K562 (cell line): ENCODE measurements at regions not wholly inside any gene's neighbourhood (a gene's known extent, or its start where the extent isn't known, plus 50 kb on each side); places are given as distances from the start of the nearest gene placed in this dataset.
"Not testable (repeated sequence)": the region's sequence is repeated elsewhere in the genome, so short reads cannot be mapped to it uniquely, and the experiment has no call there.

ENCODE experiments used
- ATAC-seq: fragments of 200-7000 bp; cut with Tn5 transposase; 3 replicates; pipeline ENCODE4 v1.9.1; 2020; ENCODE audit warnings: moderate library complexity
- BruUV-seq: library from RNA; stranded (reverse); fragments of 400-500 nt; replicated peaks from 2 replicates; lab custom pipeline; 2021; lab: Mats Ljungman, UMichigan
- CTCF ChIA-PET: fragments of 300-600 bp; formaldehyde crosslinking; extraction: SDS; loops from one replicate; lab custom pipeline; 2021; ENCODE audit warnings: low intra/inter-chr PET ratio; lab: Yijun Ruan, JAX
- POLR2A ChIA-PET: fragments of 300-600, 350-650 bp; sonication (Branson Sonifier 250); formaldehyde crosslinking; extraction: SDS; loops from one replicate; lab custom pipeline; 2021; ENCODE audit warnings: antibody characterized with exemption, inconsistent platforms; lab: Yijun Ruan, JAX
- DNase-seq, 4 experiments: peaks; one replicate each; pipeline versions ENCODE4 v3.0.0 to v3.0.0-alpha.2; 2011 to 2018; ENCODE audit warnings: low spot score in 3 of 4, mixed read lengths in 3 of 4; ENCODE audit errors: extremely low read depth in 1 of 4
- FAIRE-seq: peaks from 2 replicates; lab custom pipeline; 2011; peaks lifted over from hg19 to GRCh38; lab: Jason Lieb, UNC
- H2AFZ ChIP-seq: 2 replicates; pipeline ENCODE4 v1.6.0; 2011; ENCODE audit warnings: low read depth, low read length, control low read depth, inconsistent platforms
- H3K27ac ChIP-seq: fragments of 200-600 bp; 3 replicates; pipeline ENCODE4 v1.8.0; 2011; ENCODE audit warnings: low read depth, mild to moderate bottlenecking, control low read depth, inconsistent platforms, low read length, moderate library complexity, mixed read lengths; ENCODE audit errors: extremely low read depth
- H3K27me3 ChIP-seq, 2 experiments: fragments of 300-600 bp in 1 of 2; 2 replicates in 1 of 2; 3 replicates in 1 of 2; pipeline versions ENCODE4 v1.6.0 to v1.8.0; 2011; ENCODE audit warnings: inconsistent platforms in 2 of 2, low read length in 2 of 2, mild to moderate bottlenecking in 1 of 2, mixed read lengths in 1 of 2, moderate library complexity in 1 of 2; ENCODE audit not compliant: control insufficient read depth in 2 of 2, insufficient read depth in 2 of 2
- H3K36me3 ChIP-seq: fragments of 300-600 bp; 3 replicates; pipeline ENCODE4 v1.8.0; 2011; ENCODE audit warnings: mild to moderate bottlenecking, low read length, inconsistent platforms; ENCODE audit not compliant: control insufficient read depth, insufficient read depth
- H3K4me1 ChIP-seq, 2 experiments: fragments of 200-600 bp in 1 of 2; replicated peaks in 1 of 2; 2 replicates in 1 of 2; 3 replicates in 1 of 2; pipeline versions ENCODE4 v1.5.1 to v1.8.0; 2011; ENCODE audit warnings: inconsistent platforms in 2 of 2, low read length in 2 of 2, mild to moderate bottlenecking in 1 of 2, mixed read lengths in 1 of 2, moderate library complexity in 1 of 2; ENCODE audit not compliant: control insufficient read depth in 2 of 2, insufficient read depth in 2 of 2
- H3K4me2 ChIP-seq: 2 replicates; pipeline ENCODE4 v1.6.1; 2011; ENCODE audit warnings: low read length, control low read depth, inconsistent platforms, mixed read lengths; ENCODE audit not compliant: insufficient read depth
- H3K4me3 ChIP-seq: fragments of 200-600 bp; sonication (generic), shearing (Covaris generic); 2 replicates; pipeline ENCODE4 v1.5.1; 2016; ENCODE audit warnings: control low read depth, inconsistent platforms
- H3K79me2 ChIP-seq: fragments of 200-600 bp; 3 replicates; pipeline ENCODE4 v1.8.0; 2011; ENCODE audit warnings: low read length, inconsistent platforms; ENCODE audit not compliant: control insufficient read depth, insufficient read depth
- H3K9ac ChIP-seq, 2 experiments: 2 replicates each; pipeline versions ENCODE4 v1.6.0 to v1.6.1; 2011; ENCODE audit warnings: low read depth in 2 of 2, low read length in 2 of 2, control low read depth in 1 of 2, inconsistent platforms in 1 of 2, mild to moderate bottlenecking in 1 of 2, mixed read lengths in 1 of 2; ENCODE audit not compliant: insufficient read depth in 1 of 2
- H3K9me1 ChIP-seq: one replicate; pipeline ENCODE4 v1.6.0; 2011; ENCODE audit warnings: inconsistent platforms, mild to moderate bottlenecking, low read length, moderate library complexity; ENCODE audit not compliant: control insufficient read depth, insufficient read depth
- H3K9me3 ChIP-seq: replicated peaks from 2 replicates; pipeline ENCODE4 v1.5.1; 2011; ENCODE audit warnings: low read depth, low read length, inconsistent platforms; ENCODE audit not compliant: control insufficient read depth, insufficient read depth
- H4K20me1 ChIP-seq: replicated peaks from 2 replicates; pipeline ENCODE4 v1.6.1; 2011; ENCODE audit warnings: low read length, inconsistent platforms, mixed read lengths; ENCODE audit not compliant: control insufficient read depth, insufficient read depth
- BRCA1 ChIP-seq, 2 experiments: fragments of 450-650 bp in 1 of 2; sonication (generic) in 1 of 2; formaldehyde crosslinking in 1 of 2; IDR thresholded peaks; 2 replicates each; pipeline versions ENCODE4 v1.5.0 to v1.6.1; 2017 to 2020; ENCODE audit warnings: mild to moderate bottlenecking in 1 of 2, missing genetic modification reagents in 1 of 2
- BRF2 ChIP-seq: IDR thresholded peaks from 3 replicates; pipeline ENCODE4 v1.6.1; 2011; ENCODE audit warnings: borderline replicate concordance, mild to moderate bottlenecking; ENCODE audit not compliant: insufficient read length, insufficient read depth
- PHF21A ChIP-seq: fragments of 450-650 bp; IDR thresholded peaks from 2 replicates; pipeline ENCODE4 v1.6.1; 2017; ENCODE audit warnings: low read depth, borderline replicate concordance
- PTTG1 ChIP-seq: fragments of 450-650 bp; IDR thresholded peaks from 2 replicates; pipeline ENCODE4 v1.6.1; 2016; ENCODE audit warnings: low read depth, mild to moderate bottlenecking, missing genetic modification characterization, missing compliant biosample characterization
- YY1 ChIP-seq, 3 experiments: IDR thresholded peaks; 2 replicates each; pipeline ENCODE4 v1.6.1; 2011; ENCODE audit warnings: low read length in 2 of 3, mild to moderate bottlenecking in 2 of 3, moderate library complexity in 2 of 3, borderline replicate concordance in 1 of 3, control low read depth in 1 of 3, low read depth in 1 of 3; ENCODE audit not compliant: insufficient read depth in 3 of 3, insufficient replicate concordance in 2 of 3, control insufficient read depth in 1 of 3, insufficient read length in 1 of 3; ENCODE audit errors: extremely low read depth in 1 of 3
- ZFP91 ChIP-seq: sonication (generic); formaldehyde crosslinking; IDR thresholded peaks from 2 replicates; pipeline ENCODE4 v1.8.0; 2022; ENCODE audit warnings: mild to moderate bottlenecking, missing genetic modification reagents
- WGBS: fragments of 100-300 bp; shearing (Covaris generic); methylation state at CpG from one replicate; pipeline ENCODE4 v1.1.6; 2016; ENCODE audit warnings: low coverage, mixed read lengths; ENCODE audit not compliant: insufficient coverage; ENCODE audit errors: missing lambda C conversion rate; 5-methylcytosine and 5-hydroxymethylcytosine counted together
- in situ Hi-C: fragments of 300-500 bp; cut with MboI; formaldehyde crosslinking; loops from 4 replicates; pipeline ENCODE4 v1.15.0; 2018; ENCODE audit warnings: inconsistent platforms, mixed read lengths
- intact Hi-C: fragments of 100-400 bp; cut with micrococcal nuclease; formaldehyde crosslinking; loops from 2 replicates; pipeline ENCODE4 v1.14.2; 2022

- no peak for TF ChIP-seq BRF2
- no peak for TF ChIP-seq YY1 (IDR thresholded peaks at IDR 0.05; ENCODE audit: borderline replicate concordance in 1 of 3, control insufficient read depth in 1 of 3, extremely low read depth in 1 of 3, insufficient read depth in 3 of 3, insufficient read length in 1 of 3, insufficient replicate concordance in 2 of 3, low read depth in 1 of 3, low read length in 2 of 3)
- TF ChIP-seq PTTG1 (tag), result no peak
- TF ChIP-seq ZFP91 (CRISPR knock-in tag), result no peak
- TF ChIP-seq BRCA1 (IDR thresholded peaks at IDR 0.05), result no peak
- TF ChIP-seq BRCA1 (CRISPR knock-in tag; IDR thresholded peaks at IDR 0.05), result no peak
- no peak for TF ChIP-seq PHF21A
Measured at GRCh38 chr17:83171661-83172060, 92.3 kb downstream of the METRNL start (continued).

- H3K4me1 ChIP-seq, H2AFZ ChIP-seq, H3K9me1 ChIP-seq, intact Hi-C loops, in situ Hi-C loops, H3K9ac ChIP-seq, BruUV-seq, POLR2A ChIA-PET, DNase-seq, H3K27ac ChIP-seq, H3K4me2 ChIP-seq, ATAC-seq, H3K79me2 ChIP-seq, H3K36me3 ChIP-seq, H3K4me3 ChIP-seq, H3K9me3 ChIP-seq, CTCF ChIA-PET, FAIRE-seq, H4K20me1 ChIP-seq: not testable (repeated sequence)
- peaks cover 24 to 50% of the 10 kb centered on the region in 2 experiments; a peak in 4 of 5 replicates for H3K27me3 ChIP-seq
- 24% methylated on average over 8 of the region's 9 CpGs for WGBS
Measured at GRCh38 chr17:83172099-83172498, 92.7 kb downstream of the METRNL start.

- H3K27ac ChIP-seq, H3K9ac ChIP-seq, intact Hi-C loops, H3K79me2 ChIP-seq, CTCF ChIA-PET, H3K36me3 ChIP-seq, H3K4me2 ChIP-seq, DNase-seq, H3K4me3 ChIP-seq, FAIRE-seq, in situ Hi-C loops, H3K4me1 ChIP-seq, H3K9me3 ChIP-seq, H4K20me1 ChIP-seq, H2AFZ ChIP-seq, H3K9me1 ChIP-seq, POLR2A ChIA-PET, BruUV-seq, ATAC-seq: not testable (repeated sequence)
- no CpG with 5 or more reads among the region's 20 CpGs for WGBS
- peaks cover 29 to 56% of the 10 kb centered on the region in 2 experiments; a peak in 4 of 5 replicates for H3K27me3 ChIP-seq
Measured at GRCh38 chr17:83172646-83173045, 93.2 kb downstream of the METRNL start.
